ENCODE measurements at regions not wholly inside any gene's neighbourhood (a gene's known extent, or its start where the extent isn't known, plus 50 kb on each side); places are given as distances from the start of the nearest gene placed in this dataset.

DNA sequence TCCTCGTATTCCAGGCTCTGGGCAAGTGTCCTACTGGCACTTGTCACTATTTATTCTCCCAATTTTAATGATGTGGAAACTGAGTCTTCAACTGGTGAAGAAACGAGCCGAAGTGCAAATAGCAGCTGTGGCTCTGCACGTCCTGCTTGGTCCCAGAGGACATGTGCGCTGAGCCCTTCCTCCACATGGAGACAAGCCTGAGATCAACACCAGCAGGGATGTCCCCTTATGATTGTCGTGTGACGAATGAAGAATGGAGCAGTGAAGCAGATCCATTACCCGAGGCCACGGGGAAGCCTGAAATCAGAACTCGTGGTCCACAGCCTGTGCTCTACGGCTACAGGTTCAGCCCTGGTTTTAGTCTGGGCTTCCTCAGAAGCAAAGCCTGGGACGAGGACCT lies 61.0 kb downstream of the FOXL1 start:
- no peak overlapping the region for H3K27ac ChIP-seq
- TF ChIP-seq, protein P1, sequence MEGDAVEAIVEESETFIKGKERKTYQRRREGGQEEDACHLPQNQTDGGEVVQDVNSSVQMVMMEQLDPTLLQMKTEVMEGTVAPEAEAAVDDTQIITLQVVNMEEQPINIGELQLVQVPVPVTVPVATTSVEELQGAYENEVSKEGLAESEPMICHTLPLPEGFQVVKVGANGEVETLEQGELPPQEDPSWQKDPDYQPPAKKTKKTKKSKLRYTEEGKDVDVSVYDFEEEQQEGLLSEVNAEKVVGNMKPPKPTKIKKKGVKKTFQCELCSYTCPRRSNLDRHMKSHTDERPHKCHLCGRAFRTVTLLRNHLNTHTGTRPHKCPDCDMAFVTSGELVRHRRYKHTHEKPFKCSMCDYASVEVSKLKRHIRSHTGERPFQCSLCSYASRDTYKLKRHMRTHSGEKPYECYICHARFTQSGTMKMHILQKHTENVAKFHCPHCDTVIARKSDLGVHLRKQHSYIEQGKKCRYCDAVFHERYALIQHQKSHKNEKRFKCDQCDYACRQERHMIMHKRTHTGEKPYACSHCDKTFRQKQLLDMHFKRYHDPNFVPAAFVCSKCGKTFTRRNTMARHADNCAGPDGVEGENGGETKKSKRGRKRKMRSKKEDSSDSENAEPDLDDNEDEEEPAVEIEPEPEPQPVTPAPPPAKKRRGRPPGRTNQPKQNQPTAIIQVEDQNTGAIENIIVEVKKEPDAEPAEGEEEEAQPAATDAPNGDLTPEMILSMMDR (IDR thresholded peaks at IDR 0.05): no peak
- no peak overlapping the region for H3K4me3 ChIP-seq
- DNase-seq (ENCODE audit: low spot score): no peak

DNA sequence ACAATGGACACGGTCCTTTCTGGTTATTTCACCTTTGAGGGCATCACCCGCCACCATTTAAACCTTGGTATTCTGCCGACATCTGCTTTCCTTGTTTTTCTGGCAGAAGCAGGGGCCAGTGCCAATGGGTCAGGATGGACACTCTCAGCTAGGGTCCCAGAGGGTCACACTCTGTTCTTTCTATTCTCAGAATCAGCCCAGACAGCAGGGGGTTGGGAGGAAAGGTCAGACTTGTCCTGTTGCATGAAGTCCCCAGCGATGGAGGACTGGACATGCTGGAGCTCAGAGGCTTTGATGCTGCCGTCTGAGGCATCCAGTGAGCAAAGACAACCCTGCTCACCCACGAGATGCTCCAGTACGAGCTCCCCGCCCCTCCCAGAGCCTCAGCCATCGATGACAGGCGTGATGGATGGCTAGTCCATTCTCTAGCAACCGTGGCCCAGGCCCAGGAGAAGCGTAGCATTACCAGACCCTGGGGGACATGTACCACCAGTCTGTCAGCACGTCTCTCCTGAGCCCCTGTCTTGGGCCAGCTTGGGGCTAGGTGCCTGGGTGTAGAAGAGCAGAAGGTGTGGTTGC lies 62.0 kb downstream of the FOXL1 start:
- TF ChIP-seq, protein P1 (IDR thresholded peaks at IDR 0.05): no peak
- no peak overlapping the region for H3K27ac ChIP-seq
- no peak overlapping the region for H3K4me3 ChIP-seq
- DNase-seq (ENCODE audit: low spot score): no peak

DNA sequence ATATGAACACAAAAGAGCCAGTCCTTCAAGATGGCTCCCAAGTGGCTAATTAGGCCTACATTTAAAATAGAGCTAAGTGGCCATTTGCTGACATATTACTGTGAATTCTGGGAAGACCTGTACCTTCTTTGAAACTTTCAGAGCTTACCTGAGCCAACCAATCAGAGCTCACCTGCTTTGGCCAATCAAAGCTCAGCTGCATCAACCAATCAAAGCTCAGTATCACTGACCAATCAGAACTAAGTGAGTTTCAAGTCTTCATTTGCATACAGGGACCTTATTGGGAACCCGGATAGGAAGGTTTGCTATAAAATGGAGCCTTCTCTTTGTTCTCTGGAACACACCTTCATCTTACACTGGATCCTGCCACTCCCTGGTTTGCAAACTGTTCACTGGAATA lies 63.7 kb downstream of the FOXL1 start:
- no peak for DNase-seq (ENCODE audit: low spot score)
- Histone ChIP-seq H3K4me3 (no peak overlapping the region), H3K27ac (no peak overlapping the region)
- TF ChIP-seq, protein P1 (IDR thresholded peaks at IDR 0.05): no peak

DNA sequence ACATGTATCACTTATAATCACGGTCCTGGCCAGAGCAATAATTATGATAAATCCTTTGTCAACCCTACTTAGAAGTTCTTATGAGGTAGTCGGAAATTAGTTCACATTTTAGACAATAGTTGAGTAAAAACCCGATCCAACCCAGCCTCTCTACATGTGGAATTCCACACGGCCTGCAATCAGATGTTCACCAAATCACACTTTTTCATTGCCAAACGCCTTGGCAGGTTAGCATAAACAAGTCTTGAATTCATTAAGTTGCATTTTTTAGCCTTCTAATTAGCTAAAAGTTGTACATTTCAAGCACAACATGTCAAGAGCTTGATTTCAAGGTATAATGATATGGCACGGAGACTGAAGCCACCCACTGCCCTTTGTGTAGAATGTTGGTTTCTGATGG lies 65.3 kb downstream of the FOXL1 start:
- DNase-seq (ENCODE audit: low spot score): no peak
- TF ChIP-seq, protein P1 (IDR thresholded peaks at IDR 0.05): no peak
- no peak overlapping the region for H3K4me3 ChIP-seq
- no peak overlapping the region for H3K27ac ChIP-seq

DNA sequence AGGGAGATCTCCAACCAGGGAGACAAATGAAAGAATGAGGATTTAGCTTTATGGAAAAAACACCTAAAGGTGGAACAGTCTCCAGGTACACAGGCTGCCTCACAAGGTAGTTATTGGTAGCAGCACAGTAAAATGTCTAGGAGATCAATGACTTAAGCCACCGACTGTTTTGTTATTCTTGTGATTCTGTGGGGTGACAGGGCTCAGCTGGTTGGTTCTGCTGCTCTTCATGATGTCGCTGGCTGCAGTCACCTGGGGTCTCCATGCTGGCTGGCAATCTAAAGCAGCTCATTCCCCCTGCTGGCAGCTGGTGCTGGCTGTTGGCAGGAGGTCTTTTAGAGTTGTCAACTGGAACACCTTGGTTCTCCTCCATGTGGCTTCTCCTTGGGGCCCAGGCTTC lies 69.2 kb downstream of the FOXL1 start:
- TF ChIP-seq, protein P1 (IDR thresholded peaks at IDR 0.05): no peak
- no peak for DNase-seq (ENCODE audit: low spot score)
- no peak overlapping the region for H3K4me3 ChIP-seq

DNA sequence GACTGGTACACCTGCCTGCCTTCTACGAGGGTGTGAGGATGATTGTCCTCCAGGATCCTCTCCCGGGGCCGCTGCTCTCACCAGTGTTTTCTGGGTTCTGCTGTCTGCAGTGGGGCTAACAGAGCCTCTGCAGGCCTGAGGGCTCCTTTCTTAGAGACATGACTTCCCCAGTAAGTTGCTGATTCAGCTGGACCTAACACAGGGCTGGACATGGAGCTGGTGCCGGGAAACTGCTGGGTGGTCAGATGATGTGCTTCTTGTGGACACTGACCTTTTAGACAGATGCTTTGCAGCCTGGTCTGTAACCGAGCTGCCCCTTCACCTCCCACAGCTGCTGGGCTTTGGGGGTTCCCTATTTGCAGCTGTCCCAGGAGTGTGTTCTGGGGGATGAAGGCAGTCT lies 71.5 kb downstream of the FOXL1 start:
- Histone ChIP-seq H3K4me3 (no peak overlapping the region), H3K27ac (no peak overlapping the region)
- DNase-seq (ENCODE audit: low spot score): no peak
- TF ChIP-seq, protein P1 (IDR thresholded peaks at IDR 0.05): no peak

More for the DNA sequence above, 69.2 kb downstream of the FOXL1 start:
- H3K27ac ChIP-seq: no peak overlapping the region

DNA sequence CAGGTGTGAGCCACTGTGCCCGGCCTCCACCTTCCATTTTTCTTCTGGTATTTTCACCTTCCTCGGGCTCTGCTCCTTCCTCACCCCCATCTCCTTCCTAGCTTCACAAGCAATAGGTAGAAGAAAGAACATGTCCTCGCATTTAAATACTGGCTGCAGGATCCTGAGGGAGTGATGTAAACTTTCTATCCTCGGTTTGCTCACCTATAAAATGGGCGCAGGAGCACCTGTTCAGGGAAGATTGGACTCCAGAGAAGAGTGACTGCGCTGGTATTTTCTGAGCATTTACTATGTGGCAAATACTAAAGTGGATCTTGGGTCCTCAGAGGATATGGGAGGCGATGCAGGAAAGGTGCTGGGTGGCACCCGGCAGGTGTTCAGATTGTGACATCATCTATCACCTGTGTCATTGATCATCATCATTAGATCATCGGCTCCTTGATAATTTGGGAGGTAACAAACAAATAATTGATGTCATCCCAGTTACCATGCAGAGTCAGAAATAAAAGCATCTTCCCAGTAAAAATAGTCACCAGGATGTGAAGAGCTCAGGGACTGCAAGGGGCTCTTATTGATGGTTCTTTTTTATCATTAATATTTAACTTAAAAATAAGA lies 72.8 kb downstream of the FOXL1 start:
- TF ChIP-seq, protein P1 (IDR thresholded peaks at IDR 0.05): no peak
- no peak overlapping the region for H3K27ac ChIP-seq
- DNase-seq (ENCODE audit: low spot score): no peak
- no peak overlapping the region for H3K4me3 ChIP-seq

Measured in coronary artery (tissue), 2 donors.